GM12878 (cell line): ENCODE measurements at regions not wholly inside any gene's neighbourhood (a gene's known extent, or its start where the extent isn't known, plus 50 kb on each side); places are given as distances from the start of the nearest gene placed in this dataset.
"Not testable (repeated sequence)": the region's sequence is repeated elsewhere in the genome, so short reads cannot be mapped to it uniquely, and the experiment has no call there.

Experiments
- ATAC-seq: fragments of 200-7000 bp; cut with Tn5 transposase; 3 replicates; pipeline ENCODE4 v1.9.1; 2020; ENCODE audit warnings: mild to moderate bottlenecking, moderate library complexity
- BruUV-seq: library from RNA; stranded (reverse); fragments of 400-500 nt; replicated peaks from 2 replicates; lab custom pipeline; 2021; lab: Mats Ljungman, UMichigan
- CTCF ChIA-PET: fragments of 300-600 bp; sonication (Branson Sonifier 250); formaldehyde crosslinking; extraction: SDS; loops from one replicate; lab custom pipeline; 2021; ENCODE audit warnings: inconsistent platforms; lab: Yijun Ruan, JAX
- POLR2A ChIA-PET: fragments of 350-600 bp; formaldehyde crosslinking; extraction: SDS; loops from one replicate; lab custom pipeline; 2021; ENCODE audit warnings: inconsistent platforms; lab: Charles Lee
- RAD21 ChIA-PET: fragments of 300-600 bp; sonication (Branson Sonifier 250); formaldehyde crosslinking; loops from one replicate; lab custom pipeline; 2023; ENCODE audit warnings: antibody characterized with exemption; ENCODE audit not compliant: unreplicated experiment; lab: Charles Lee
- SMC1A ChIA-PET: fragments of 300-600 bp; sonication (Branson Sonifier 250); formaldehyde crosslinking; loops from one replicate; lab custom pipeline; 2023; ENCODE audit not compliant: unreplicated experiment, uncharacterized antibody; lab: Charles Lee
- DNase-seq: peaks from one replicate; pipeline ENCODE4 v3.0.0-alpha.2; 2011; ENCODE audit warnings: low read depth, low spot score
- FAIRE-seq: peaks from 3 replicates; lab custom pipeline; 2011; peaks lifted over from hg19 to GRCh38; lab: Jason Lieb, UNC
- H2AFZ ChIP-seq: 2 replicates; pipeline ENCODE4 v1.6.0; 2011; ENCODE audit warnings: low read depth, low read length, control low read depth; ENCODE audit not compliant: control insufficient read depth
- H3K27ac ChIP-seq: 2 replicates; pipeline ENCODE4 v1.5.1; 2011; ENCODE audit warnings: control low read depth; ENCODE audit not compliant: control insufficient read depth, insufficient read depth
- H3K27me3 ChIP-seq, 2 experiments: replicated peaks in 1 of 2; 2 replicates each; pipeline versions ENCODE4 v1.6.0 to v1.6.1; 2011; ENCODE audit warnings: low read length in 1 of 2; ENCODE audit not compliant: control insufficient read depth in 2 of 2, insufficient read depth in 2 of 2
- H3K36me3 ChIP-seq, 2 experiments: 2 replicates each; pipeline ENCODE4 v1.5.1; 2011; ENCODE audit warnings: low read length in 1 of 2; ENCODE audit not compliant: control insufficient read depth in 2 of 2, insufficient read depth in 2 of 2
- H3K4me1 ChIP-seq: 2 replicates; pipeline ENCODE4 v1.6.1; 2011; ENCODE audit warnings: mild to moderate bottlenecking, low read length, moderate library complexity, mixed read lengths; ENCODE audit not compliant: control insufficient read depth, insufficient read depth
- H3K4me2 ChIP-seq: 2 replicates; pipeline ENCODE4 v1.6.0; 2011; ENCODE audit warnings: control low read depth; ENCODE audit not compliant: control insufficient read depth, insufficient read depth
- H3K4me3 ChIP-seq: fragments of 200-600 bp; sonication (generic); 2 replicates; pipeline ENCODE4 v1.5.1; 2016
- H3K79me2 ChIP-seq: 2 replicates; pipeline ENCODE4 v1.6.0; 2011; ENCODE audit warnings: low read length; ENCODE audit not compliant: control insufficient read depth, insufficient read depth
- H3K9ac ChIP-seq: 2 replicates; pipeline ENCODE4 v1.8.0; 2011; ENCODE audit warnings: low read length, control low read depth, mixed read lengths; ENCODE audit not compliant: control insufficient read depth, insufficient read depth
- H3K9me3 ChIP-seq: replicated peaks from 3 replicates; pipeline ENCODE4 v1.5.1; 2011; ENCODE audit warnings: mild to moderate bottlenecking, low read length; ENCODE audit not compliant: control insufficient read depth, insufficient read depth
- H4K20me1 ChIP-seq: 2 replicates; pipeline ENCODE4 v1.6.0; 2011; ENCODE audit not compliant: control insufficient read depth, insufficient read depth
- NBN ChIP-seq: fragments of 450-650 bp; IDR thresholded peaks from 2 replicates; pipeline ENCODE4 v1.6.1; 2016
- RB1 ChIP-seq: fragments of 450-650 bp; formaldehyde crosslinking; IDR thresholded peaks from 2 replicates; pipeline ENCODE4 v1.6.1; 2017; ENCODE audit warnings: mild to moderate bottlenecking, borderline replicate concordance
- WGBS: methylation state at CpG from one replicate; pipeline ENCODE4 v1.1.6; 2016; ENCODE audit warnings: low lambda C conversion rate; ENCODE audit not compliant: insufficient replicate concordance, insufficient coverage; ENCODE audit errors: missing lambda C conversion rate; 5-methylcytosine and 5-hydroxymethylcytosine counted together
- in situ Hi-C: fragments of 300-500 bp; cut with MboI; formaldehyde crosslinking; loops from 9 replicates; pipeline ENCODE4 v1.14.3; 2018; ENCODE audit warnings: mixed read lengths
- intact Hi-C: fragments of 100-400 bp; cut with micrococcal nuclease; formaldehyde crosslinking; loops from one replicate; pipeline ENCODE4 v1.14.2; 2022; ENCODE audit not compliant: unreplicated experiment

DNA sequence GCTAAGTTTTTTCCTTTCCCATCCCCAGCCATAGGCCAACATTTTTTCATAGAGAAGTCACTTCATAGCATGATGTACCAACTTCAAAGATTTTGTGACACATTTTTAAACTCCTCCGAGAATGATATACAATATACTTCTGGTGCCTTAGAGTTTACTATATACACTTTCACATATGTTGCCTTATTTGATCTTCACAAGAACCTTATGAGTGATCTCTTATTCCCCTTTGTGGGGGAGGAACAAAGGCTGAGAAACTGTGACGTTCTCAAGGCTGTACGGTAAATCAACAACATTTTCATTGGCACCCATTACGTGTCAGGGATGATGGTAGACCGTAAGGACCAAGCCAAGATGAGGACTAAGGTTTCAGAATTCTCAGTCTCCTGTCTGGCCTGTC lies 130.0 kb downstream of the RFPL4B start (continued):
- no peak for TF ChIP-seq RB1

DNA sequence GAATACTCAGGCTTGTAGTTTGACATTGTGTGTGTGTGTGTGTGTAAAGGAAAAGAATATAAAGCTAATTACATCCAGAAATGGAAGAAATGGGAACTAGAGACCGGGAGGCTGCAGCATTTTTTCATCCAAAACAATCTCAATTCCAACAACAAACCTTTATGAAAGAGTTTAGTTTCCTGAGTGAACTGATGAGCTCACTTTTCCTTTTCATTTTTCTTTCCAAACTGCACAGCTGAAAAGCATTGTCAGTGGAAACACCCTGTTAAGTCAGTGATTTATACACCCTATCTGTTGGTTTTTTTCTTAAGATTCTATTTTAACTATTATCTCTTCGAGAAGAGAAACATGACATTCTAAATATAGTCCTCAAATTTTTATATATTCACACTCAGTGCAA lies 130.9 kb downstream of the RFPL4B start:
- no peak overlapping the region for H3K9ac ChIP-seq
- no peak overlapping the region for H3K27ac ChIP-seq
- intact Hi-C loops, result no loop called here
- TF ChIP-seq NBN, result no peak
- BruUV-seq, result no TSS peak
- no peak overlapping the region for H3K4me3 ChIP-seq
- RAD21 ChIA-PET, result no interaction called here
- no peaks in the 10 kb centered on the region for H3K4me1 ChIP-seq
- 0% methylated on average over 2 of the region's 2 CpGs for WGBS
- H3K4me2 ChIP-seq, result no peak overlapping the region
- H3K9me3 ChIP-seq, result no peaks in the 10 kb centered on the region
- no peaks in the 10 kb centered on the region for H3K79me2 ChIP-seq
- in situ Hi-C loops, result no loop called here
- no peak overlapping the region for H2AFZ ChIP-seq
- POLR2A ChIA-PET, result no interaction called here
- DNase-seq, result no peak
- H4K20me1 ChIP-seq, result no peaks in the 10 kb centered on the region
- no peaks in the 10 kb centered on the region for H3K36me3 ChIP-seq
- SMC1A ChIA-PET, result interaction anchor here (0.7 to 1.7 kb wide), 3 partner anchors 9 to 14 kb away, joined by 3 to 5 read pairs (median 4); no protein-coding TSS in a partner anchor
- no peak for ATAC-seq
- H3K27me3 ChIP-seq, result no peaks in the 10 kb centered on the region
- CTCF ChIA-PET, result no interaction called here
- no peak for FAIRE-seq

GRCh38 chr6:112479975-112480374 lies 132.8 kb downstream of the RFPL4B start:
- H2AFZ ChIP-seq, result not testable (repeated sequence)

More at GRCh38 chr6:112479975-112480374, 132.8 kb downstream of the RFPL4B start:
- WGBS, result 39% methylated on average over 5 of the region's 5 CpGs
- intact Hi-C loops, H3K27me3 ChIP-seq, CTCF ChIA-PET, H3K4me3 ChIP-seq, H3K79me2 ChIP-seq, FAIRE-seq, H3K4me1 ChIP-seq, H3K27ac ChIP-seq, RAD21 ChIA-PET, H3K36me3 ChIP-seq, ATAC-seq, SMC1A ChIA-PET, H3K9ac ChIP-seq, in situ Hi-C loops, H3K4me2 ChIP-seq, POLR2A ChIA-PET, BruUV-seq, H3K9me3 ChIP-seq, H4K20me1 ChIP-seq, DNase-seq: not testable (repeated sequence)
